BE2C (cell line): ENCODE measurements at regions not wholly inside any gene's neighbourhood (a gene's known extent, or its start where the extent isn't known, plus 50 kb on each side); places are given as distances from the start of the nearest gene placed in this dataset.

Experiments used
- DNase-seq: peaks from one replicate; pipeline ENCODE4 v3.0.0-alpha.2; 2020
- H3K27me3 ChIP-seq: fragments of 250-450 bp; sonication (Bioruptor Pico); 2 replicates; pipeline ENCODE4 v1.5.1; 2020; ENCODE audit warnings: mild to moderate bottlenecking
- H3K36me3 ChIP-seq: fragments of 250-450 bp; sonication (Bioruptor Pico); 2 replicates; pipeline ENCODE4 v1.5.1; 2020; ENCODE audit warnings: mild to moderate bottlenecking
- H3K4me1 ChIP-seq: fragments of 250-450 bp; sonication (Bioruptor Pico); 2 replicates; pipeline ENCODE4 v1.5.1; 2020
- H3K4me3 ChIP-seq: 2 replicates; pipeline ENCODE4 v1.5.1; 2011; ENCODE audit warnings: low read depth, low read length
- H3K9me3 ChIP-seq: fragments of 250-450 bp; sonication (Bioruptor Pico); 2 replicates; pipeline ENCODE4 v1.5.1; 2020
- CTCF ChIP-seq: IDR thresholded peaks from 2 replicates; pipeline ENCODE4 v1.5.1; 2012; ENCODE audit warnings: mild to moderate bottlenecking, low read depth, low read length

- H3K36me3 ChIP-seq, result no peaks in the 10 kb centered on the region
- H3K27me3 ChIP-seq, result peaks cover 8% of the 10 kb centered on the region
- DNase-seq, result no peak
- no peak overlapping the region for H3K4me3 ChIP-seq
- no peaks in the 10 kb centered on the region for H3K9me3 ChIP-seq
- no peak for TF ChIP-seq CTCF
- no peaks in the 10 kb centered on the region for H3K4me1 ChIP-seq
Measured at GRCh38 chr6:170018936-170019817, 267.8 kb downstream of the ERMARD start.

- DNase-seq, result no peak
- Histone ChIP-seq H3K4me1 (no peaks in the 10 kb centered on the region), H3K27me3 (peaks cover 8% of the 10 kb centered on the region), H3K36me3 (no peaks in the 10 kb centered on the region), H3K4me3 (no peak overlapping the region), H3K9me3 (no peaks in the 10 kb centered on the region)
- TF ChIP-seq CTCF, result no peak
Measured at GRCh38 chr6:170018422-170018935, 267.1 kb downstream of the ERMARD start.

- no peaks in the 10 kb centered on the region for H3K36me3 ChIP-seq
- no peak for DNase-seq
- no peak for TF ChIP-seq CTCF
- H3K4me1 ChIP-seq, result no peaks in the 10 kb centered on the region
- no peak overlapping the region for H3K4me3 ChIP-seq
- H3K27me3 ChIP-seq, result peaks cover 8% of the 10 kb centered on the region
- H3K9me3 ChIP-seq, result no peaks in the 10 kb centered on the region
Measured at GRCh38 chr6:170017603-170018320, 266.3 kb downstream of the ERMARD start.

DNA sequence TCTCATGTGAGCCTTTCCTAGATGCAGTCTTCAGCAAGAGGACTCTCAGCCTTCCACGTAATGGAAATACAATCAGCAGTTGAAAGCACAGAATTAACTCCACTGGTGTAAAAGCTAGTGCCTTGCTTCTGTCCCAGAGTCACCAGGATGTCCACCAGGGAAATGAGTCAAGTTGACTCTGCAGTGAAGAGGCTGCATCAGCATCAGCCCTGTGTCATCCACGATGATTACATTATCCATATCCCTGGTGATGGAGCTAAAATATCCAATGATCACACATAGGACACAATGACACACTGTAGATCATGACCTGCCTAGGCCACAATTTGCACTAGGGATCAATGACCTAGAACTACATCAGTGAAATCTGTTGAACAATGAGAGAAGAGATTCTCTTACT lies 262.4 kb downstream of the ERMARD start:
- Histone ChIP-seq H3K36me3 (no peaks in the 10 kb centered on the region), H3K4me1 (no peaks in the 10 kb centered on the region), H3K9me3 (no peaks in the 10 kb centered on the region), H3K27me3 (peaks cover 8% of the 10 kb centered on the region), H3K4me3 (no peak overlapping the region)
- TF ChIP-seq CTCF, result no peak
- no peak for DNase-seq

DNA sequence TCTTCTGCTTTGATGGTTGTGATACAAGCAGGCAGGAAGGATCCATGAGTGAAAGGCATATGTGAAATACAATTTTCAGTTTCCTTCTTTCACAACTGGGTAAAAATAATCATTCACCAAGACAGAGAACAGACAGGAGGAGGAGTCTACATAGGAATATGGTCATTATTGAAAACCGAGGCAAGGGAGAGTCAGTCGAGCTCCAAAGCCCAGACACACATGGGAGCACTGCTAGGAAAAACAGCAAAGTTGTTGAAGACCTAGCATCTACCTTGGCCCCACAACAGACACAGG lies 260.6 kb downstream of the ERMARD start:
- peaks cover 9% of the 10 kb centered on the region for H3K4me1 ChIP-seq
- no peaks in the 10 kb centered on the region for H3K36me3 ChIP-seq
- DNase-seq, result no peak
- H3K4me3 ChIP-seq, result no peak overlapping the region
- peaks cover 8% of the 10 kb centered on the region for H3K27me3 ChIP-seq
- H3K9me3 ChIP-seq, result no peaks in the 10 kb centered on the region
- no peak for TF ChIP-seq CTCF
